GM21825 (cell line): ENCODE measurements at regions not wholly inside any gene's neighbourhood (a gene's known extent, or its start where the extent isn't known, plus 50 kb on each side); places are given as distances from the start of the nearest gene placed in this dataset.
A peak's percentile ranks its signal among the peaks of the same experiment; 100 is the strongest.
"Not testable (repeated sequence)": the region's sequence is repeated elsewhere in the genome, so short reads cannot be mapped to it uniquely, and the experiment has no call there.

Source experiments
- ATAC-seq: cut with Tn5 transposase; IDR thresholded peaks from one replicate; pipeline ENCODE4 v1.9.1; 2021; ENCODE audit warnings: mild to moderate bottlenecking, moderate library complexity; ENCODE audit not compliant: unreplicated experiment

GRCh38 chr14:21807975-21808374 is 134.4 kb upstream of the OR4E1 start:
- ATAC-seq: no peak

- ATAC-seq: no peak
Measured at GRCh38 chr14:21804981-21805380, 131.4 kb upstream of the OR4E1 start.

- ATAC-seq: no peak
Measured at GRCh38 chr14:21802441-21802840, 128.8 kb upstream of the OR4E1 start.

GRCh38 chr14:21796916-21797315 is 123.3 kb upstream of the OR4E1 start:
- no peak for ATAC-seq

- no peak for ATAC-seq
Measured at GRCh38 chr14:21795456-21795855, 121.8 kb upstream of the OR4E1 start.

- no peak for ATAC-seq
Measured at GRCh38 chr14:21791749-21792148, 118.1 kb upstream of the OR4E1 start.

GRCh38 chr14:21788687-21789086 is 115.1 kb upstream of the OR4E1 start:
- not testable (repeated sequence) for ATAC-seq

- not testable (repeated sequence) for ATAC-seq
Measured at GRCh38 chr14:21787242-21787641, 113.6 kb upstream of the OR4E1 start.

GRCh38 chr14:21781543-21781942 is 107.9 kb upstream of the OR4E1 start:
- no peak for ATAC-seq

GRCh38 chr14:21780429-21781084 is 106.9 kb upstream of the OR4E1 start:
- no peak for ATAC-seq

- no peak for ATAC-seq
Measured at GRCh38 chr14:21771671-21772070, 98.1 kb upstream of the OR4E1 start.

- no peak for ATAC-seq
Measured at GRCh38 chr14:21768875-21769257, 95.2 kb upstream of the OR4E1 start.

- peak; percentile 54 for ATAC-seq
Measured at GRCh38 chr14:21768116-21768874, 94.7 kb upstream of the OR4E1 start.

GRCh38 chr14:21760360-21760759 is 86.7 kb upstream of the OR4E1 start:
- not testable (repeated sequence) for ATAC-seq

- ATAC-seq: no peak
Measured at GRCh38 chr14:21749306-21749868, 75.8 kb upstream of the OR4E1 start.

GRCh38 chr14:21748869-21749303 is 75.3 kb upstream of the OR4E1 start:
- no peak for ATAC-seq

GRCh38 chr14:21735639-21736307 is 62.2 kb upstream of the OR4E1 start:
- ATAC-seq: no peak

- ATAC-seq: no peak
Measured at GRCh38 chr14:21735200-21735599, 61.6 kb upstream of the OR4E1 start.

- ATAC-seq: no peak
Measured at GRCh38 chr14:21734457-21735074, 60.9 kb upstream of the OR4E1 start.

- no peak for ATAC-seq
Measured at GRCh38 chr14:21729703-21730233, 56.1 kb upstream of the OR4E1 start.

- ATAC-seq: no peak
Measured at GRCh38 chr14:21725250-21725649, 51.6 kb upstream of the OR4E1 start.
